ENCODE measurements at regions not wholly inside any gene's neighbourhood (a gene's known extent, or its start where the extent isn't known, plus 50 kb on each side); places are given as distances from the start of the nearest gene placed in this dataset.

- TF ChIP-seq CTCF (IDR thresholded peaks at IDR 0.05) (no peak), POLR2AphosphoS5 (IDR thresholded peaks at IDR 0.05) (no peak), POLR2A (IDR thresholded peaks at IDR 0.05) (no peak)
Observed at GRCh38 chr10:69739634-69740033, 62.1 kb upstream of the COL13A1 start.
